Upper lobe of right lung (tissue), 1 donor: ENCODE measurements at regions not wholly inside any gene's neighbourhood (a gene's known extent, or its start where the extent isn't known, plus 50 kb on each side); places are given as distances from the start of the nearest gene placed in this dataset.

Experiments
- ATAC-seq: fragments of 200-7000 bp; cut with Tn5 transposase; one replicate; pipeline ENCODE4 v1.9.1; 2020; ENCODE audit warnings: mild to moderate bottlenecking, moderate library complexity
- DNase-seq: peaks from one replicate; pipeline ENCODE4 v3.0.0-alpha.2; 2020
- H3K27ac ChIP-seq: fragments of 200-600 bp; one replicate; pipeline ENCODE4 v1.8.0; 2022
- H3K27me3 ChIP-seq: fragments of 200-600 bp; one replicate; pipeline ENCODE4 v1.8.0; 2022; ENCODE audit warnings: mild to moderate bottlenecking
- H3K36me3 ChIP-seq: fragments of 200-600 bp; one replicate; pipeline ENCODE4 v1.8.0; 2022
- H3K4me1 ChIP-seq: fragments of 200-600 bp; one replicate; pipeline ENCODE4 v1.8.0; 2022
- H3K4me3 ChIP-seq: fragments of 200-600 bp; one replicate; pipeline ENCODE4 v1.8.0; 2022; ENCODE audit warnings: mild to moderate bottlenecking
- H3K9me3 ChIP-seq: fragments of 200-600 bp; one replicate; pipeline ENCODE4 v1.8.0; 2022
- CTCF ChIP-seq: fragments of 200-600 bp; IDR thresholded peaks from one replicate; pipeline ENCODE4 v1.8.0; 2022; ENCODE audit warnings: antibody characterized with exemption
- intact Hi-C: fragments of 100-400 bp; cut with DNase I; formaldehyde crosslinking; loops from one replicate; pipeline ENCODE4 v1.11.0; 2022
- donor health status: DM: no; HTN: yes; CAD: no; lungs with severe emphysema.

- DNase-seq (no peak), ATAC-seq (no peak)
- no peaks in the 10 kb centered on the region for H3K27me3 ChIP-seq
- no peaks in the 10 kb centered on the region for H3K4me1 ChIP-seq
- H3K9me3 ChIP-seq = no peaks in the 10 kb centered on the region
- intact Hi-C loops = no loop called here
- no peak overlapping the region for H3K4me3 ChIP-seq
- H3K27ac ChIP-seq = no peak overlapping the region
- H3K36me3 ChIP-seq = no peaks in the 10 kb centered on the region
- no peak for TF ChIP-seq CTCF
These were observed 127.5 kb upstream of the GAREM1 start for GRCh38 chr18:32598144-32598543.

GRCh38 chr18:32596501-32596900, 125.8 kb upstream of the GAREM1 start:
- no peaks in the 10 kb centered on the region for H3K9me3 ChIP-seq
- no peaks in the 10 kb centered on the region for H3K27me3 ChIP-seq
- H3K27ac ChIP-seq = no peak overlapping the region
- TF ChIP-seq CTCF = no peak
- intact Hi-C loops = no loop called here
- no peak overlapping the region for H3K4me3 ChIP-seq
- H3K36me3 ChIP-seq = no peaks in the 10 kb centered on the region
- H3K4me1 ChIP-seq = no peaks in the 10 kb centered on the region
- ATAC-seq (no peak), DNase-seq (no peak)

GRCh38 chr18:32595832-32596231, 125.2 kb upstream of the GAREM1 start:
- ATAC-seq (no peak), DNase-seq (no peak)
- intact Hi-C loops = no loop called here
- no peaks in the 10 kb centered on the region for H3K36me3 ChIP-seq
- no peak for TF ChIP-seq CTCF
- H3K4me1 ChIP-seq = no peaks in the 10 kb centered on the region
- H3K27ac ChIP-seq = no peak overlapping the region
- no peaks in the 10 kb centered on the region for H3K9me3 ChIP-seq
- H3K4me3 ChIP-seq = no peak overlapping the region
- H3K27me3 ChIP-seq = no peaks in the 10 kb centered on the region

- Histone ChIP-seq H3K27ac (no peak overlapping the region), H3K9me3 (no peaks in the 10 kb centered on the region), H3K27me3 (no peaks in the 10 kb centered on the region), H3K4me1 (no peaks in the 10 kb centered on the region), H3K4me3 (no peak overlapping the region), H3K36me3 (no peaks in the 10 kb centered on the region)
- ATAC-seq = no peak
- TF ChIP-seq CTCF = no peak
- intact Hi-C loops = no loop called here
- no peak for DNase-seq
These were observed 117.5 kb upstream of the GAREM1 start for GRCh38 chr18:32588191-32588590.

- DNase-seq (no peak), ATAC-seq (no peak)
- Histone ChIP-seq H3K27me3 (peaks cover 4% of the 10 kb centered on the region), H3K9me3 (no peaks in the 10 kb centered on the region), H3K4me1 (no peaks in the 10 kb centered on the region), H3K4me3 (no peak overlapping the region), H3K36me3 (no peaks in the 10 kb centered on the region), H3K27ac (no peak overlapping the region)
- intact Hi-C loops = no loop called here
- TF ChIP-seq CTCF = no peak
These were observed 112.7 kb upstream of the GAREM1 start for GRCh38 chr18:32583431-32583830.

- Histone ChIP-seq H3K27ac (no peak overlapping the region), H3K27me3 (peaks cover 4% of the 10 kb centered on the region), H3K4me1 (no peaks in the 10 kb centered on the region), H3K9me3 (no peaks in the 10 kb centered on the region), H3K36me3 (no peaks in the 10 kb centered on the region), H3K4me3 (no peak overlapping the region)
- intact Hi-C loops = no loop called here
- DNase-seq (no peak), ATAC-seq (no peak)
- TF ChIP-seq CTCF = no peak
These were observed 111.8 kb upstream of the GAREM1 start for GRCh38 chr18:32582455-32582854.
